Breast epithelium (tissue), 4 donors: ENCODE measurements at regions not wholly inside any gene's neighbourhood (a gene's known extent, or its start where the extent isn't known, plus 50 kb on each side); places are given as distances from the start of the nearest gene placed in this dataset.

Source experiments
- DNase-seq, 2 donors: peaks; one replicate each; pipeline ENCODE4 v3.0.0-alpha.2; 2019; ENCODE audit warnings: low spot score in 2 of 2
- H3K27ac ChIP-seq, 2 donors: fragments of 200-600 bp; sonication (generic) in 1 of 2; one replicate each; pipeline ENCODE4 v1.5.1; 2016 to 2019; ENCODE audit warnings: mild to moderate bottlenecking in 1 of 2
- H3K27me3 ChIP-seq, 2 donors: fragments of 200-600 bp; sonication (generic) in 1 of 2; one replicate each; pipeline versions ENCODE4 v1.5.1 to v1.6.0; 2017 to 2019; ENCODE audit warnings: control low read depth in 1 of 2, mild to moderate bottlenecking in 1 of 2
- H3K36me3 ChIP-seq: fragments of 200-600 bp; one replicate; pipeline ENCODE4 v1.5.1; 2019
- H3K4me1 ChIP-seq, 2 donors: fragments of 200-600 bp; sonication (generic); one replicate each; pipeline ENCODE4 v1.5.1; 2016 to 2019; ENCODE audit warnings: control low read depth in 1 of 2
- H3K4me3 ChIP-seq, 3 donors: fragments of 200-600 bp; sonication (generic); 1 replicate in 2 of 3; 2 replicates in 1 of 3; pipeline ENCODE4 v1.5.1; 2016 to 2019; ENCODE audit warnings: mild to moderate bottlenecking in 3 of 3, moderate library complexity in 2 of 3
- H3K9me3 ChIP-seq, 2 donors: fragments of 200-600 bp; sonication (generic) in 1 of 2; one replicate each; pipeline ENCODE4 v1.5.1; 2016 to 2019; ENCODE audit warnings: control low read depth in 1 of 2
- POLR2A ChIP-seq: fragments of 450-650 bp; IDR thresholded peaks from one replicate; pipeline ENCODE4 v1.6.1; 2016; ENCODE audit warnings: antibody characterized with exemption, mild to moderate bottlenecking, moderate library complexity
- POLR2AphosphoS5 ChIP-seq, 3 donors: sonication (generic); formaldehyde crosslinking; IDR thresholded peaks; one replicate each; pipeline ENCODE4 v1.6.1; 2017; ENCODE audit warnings: antibody characterized with exemption in 3 of 3
- intact Hi-C: fragments of 100-400 bp; cut with DNase I; formaldehyde crosslinking; loops from one replicate; pipeline ENCODE4 v1.15.1; 2023; ENCODE audit warnings: low total_unique reads
- TF ChIP-seq, protein P1 (sequence below), 3 donors: fragments of 450-650 bp; IDR thresholded peaks; one replicate each; pipeline ENCODE4 v1.5.1; 2016 to 2017; ENCODE audit warnings: antibody characterized with exemption in 3 of 3, mild to moderate bottlenecking in 3 of 3, moderate library complexity in 3 of 3

DNA sequence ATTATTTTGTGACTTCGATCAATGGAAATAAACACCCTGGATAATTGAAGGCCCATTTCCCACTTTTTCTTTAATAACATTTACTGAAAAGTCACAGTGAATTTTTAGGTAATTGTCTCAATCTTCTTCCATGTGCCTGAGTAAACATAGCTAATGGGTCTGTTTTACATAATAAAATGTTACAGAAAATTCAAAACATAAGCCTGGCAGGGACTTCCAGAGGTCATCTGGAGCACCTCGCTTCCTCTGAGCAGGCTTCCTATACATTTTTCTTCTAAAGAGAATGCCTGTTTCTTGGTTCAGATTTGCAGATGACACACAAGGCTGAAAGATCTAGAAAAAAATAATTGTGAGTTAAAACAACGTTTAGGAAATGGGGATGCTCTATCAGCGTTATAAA, 183.8 kb upstream of the PDE3A start:
- Histone ChIP-seq H3K4me3 (no peak overlapping the region), H3K36me3 (no peaks in the 10 kb centered on the region), H3K27ac (no peak overlapping the region), H3K27me3 (no peaks in the 10 kb centered on the region), H3K9me3 (no peaks in the 10 kb centered on the region), H3K4me1 (no peaks in the 10 kb centered on the region)
- intact Hi-C loops: no loop called here
- no peak for DNase-seq
- no peak for TF ChIP-seq POLR2A
- no peak for TF ChIP-seq POLR2AphosphoS5 (IDR thresholded peaks at IDR 0.05)
- TF ChIP-seq, protein P1, sequence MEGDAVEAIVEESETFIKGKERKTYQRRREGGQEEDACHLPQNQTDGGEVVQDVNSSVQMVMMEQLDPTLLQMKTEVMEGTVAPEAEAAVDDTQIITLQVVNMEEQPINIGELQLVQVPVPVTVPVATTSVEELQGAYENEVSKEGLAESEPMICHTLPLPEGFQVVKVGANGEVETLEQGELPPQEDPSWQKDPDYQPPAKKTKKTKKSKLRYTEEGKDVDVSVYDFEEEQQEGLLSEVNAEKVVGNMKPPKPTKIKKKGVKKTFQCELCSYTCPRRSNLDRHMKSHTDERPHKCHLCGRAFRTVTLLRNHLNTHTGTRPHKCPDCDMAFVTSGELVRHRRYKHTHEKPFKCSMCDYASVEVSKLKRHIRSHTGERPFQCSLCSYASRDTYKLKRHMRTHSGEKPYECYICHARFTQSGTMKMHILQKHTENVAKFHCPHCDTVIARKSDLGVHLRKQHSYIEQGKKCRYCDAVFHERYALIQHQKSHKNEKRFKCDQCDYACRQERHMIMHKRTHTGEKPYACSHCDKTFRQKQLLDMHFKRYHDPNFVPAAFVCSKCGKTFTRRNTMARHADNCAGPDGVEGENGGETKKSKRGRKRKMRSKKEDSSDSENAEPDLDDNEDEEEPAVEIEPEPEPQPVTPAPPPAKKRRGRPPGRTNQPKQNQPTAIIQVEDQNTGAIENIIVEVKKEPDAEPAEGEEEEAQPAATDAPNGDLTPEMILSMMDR (IDR thresholded peaks at IDR 0.05): no peak

GRCh38 chr12:20187456-20187855, 180.9 kb upstream of the PDE3A start:
- intact Hi-C loops: no loop called here
- no peak overlapping the region for H3K4me3 ChIP-seq
- no peaks in the 10 kb centered on the region for H3K27me3 ChIP-seq
- no peak overlapping the region for H3K27ac ChIP-seq
- H3K9me3 ChIP-seq: no peaks in the 10 kb centered on the region
- DNase-seq: no peak
- no peaks in the 10 kb centered on the region for H3K36me3 ChIP-seq
- H3K4me1 ChIP-seq: no peaks in the 10 kb centered on the region
- TF ChIP-seq, protein P1 (IDR thresholded peaks at IDR 0.05): no peak
- TF ChIP-seq POLR2A (no peak), POLR2AphosphoS5 (IDR thresholded peaks at IDR 0.05) (no peak)

DNA sequence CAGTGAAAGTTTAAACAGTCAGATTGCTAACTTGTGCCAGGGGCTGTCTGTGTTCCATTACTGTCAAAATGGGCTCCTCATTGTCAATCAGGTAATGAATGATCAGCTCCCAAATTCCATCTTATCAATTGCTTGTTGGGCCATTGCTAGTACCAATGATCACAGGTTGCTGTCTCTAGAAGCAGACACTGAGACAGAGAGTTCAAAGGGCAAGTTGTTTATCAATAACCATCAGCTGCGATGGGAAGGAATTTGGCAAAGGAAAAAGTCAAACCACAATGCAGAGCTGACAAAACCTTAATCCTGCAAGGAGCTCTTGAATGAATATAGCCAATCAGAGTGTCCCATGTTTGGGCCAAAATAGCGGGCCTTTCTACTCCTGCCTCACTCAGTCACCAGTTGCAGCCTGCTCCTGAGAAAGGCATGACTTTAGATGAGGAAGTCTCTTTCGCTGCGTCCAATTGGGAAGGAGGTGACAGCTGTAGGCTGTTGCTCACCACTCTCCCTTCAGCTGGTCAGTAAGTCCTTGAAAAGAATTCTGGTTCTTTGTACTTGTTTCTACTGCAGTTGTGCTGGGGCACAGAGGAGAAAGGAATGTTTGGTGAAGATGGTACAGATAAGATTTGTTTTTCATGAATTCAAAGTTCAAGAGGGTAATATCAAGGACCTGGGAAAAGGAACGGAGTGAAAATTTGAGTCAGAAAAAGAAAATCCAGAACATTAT, 179.2 kb upstream of the PDE3A start:
- Histone ChIP-seq H3K27me3 (no peaks in the 10 kb centered on the region), H3K4me3 (no peak overlapping the region), H3K27ac (no peak overlapping the region), H3K4me1 (no peaks in the 10 kb centered on the region), H3K9me3 (no peaks in the 10 kb centered on the region), H3K36me3 (no peaks in the 10 kb centered on the region)
- no peak for DNase-seq
- TF ChIP-seq, protein P1 (IDR thresholded peaks at IDR 0.05): no peak
- TF ChIP-seq POLR2A (no peak), POLR2AphosphoS5 (IDR thresholded peaks at IDR 0.05) (no peak)
- intact Hi-C loops: no loop called here

DNA sequence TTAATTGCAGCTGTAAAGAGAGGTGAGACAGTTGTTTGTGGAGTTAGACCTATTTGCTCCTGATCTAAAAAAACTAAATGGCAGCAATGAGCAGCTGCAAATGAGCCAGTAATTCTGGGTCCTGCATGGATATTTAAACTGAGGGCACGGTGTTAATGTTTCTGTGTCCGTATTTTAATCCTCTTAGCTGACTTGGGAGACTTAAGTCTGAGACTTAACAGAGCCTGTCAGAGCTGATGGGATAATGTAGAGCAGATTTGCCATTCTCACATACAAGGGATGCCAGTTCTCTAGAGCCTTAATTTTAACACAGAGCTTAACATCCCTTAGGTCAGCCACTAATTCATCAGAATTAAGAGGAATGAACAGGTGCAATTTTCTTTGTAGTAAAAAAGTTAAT, 178.6 kb upstream of the PDE3A start:
- TF ChIP-seq, protein P1 (IDR thresholded peaks at IDR 0.05): no peak
- TF ChIP-seq POLR2AphosphoS5 (IDR thresholded peaks at IDR 0.05) (no peak), POLR2A (no peak)
- H3K4me3 ChIP-seq: no peak overlapping the region
- DNase-seq: no peak
- no peaks in the 10 kb centered on the region for H3K27me3 ChIP-seq
- intact Hi-C loops: no loop called here
- H3K36me3 ChIP-seq: no peaks in the 10 kb centered on the region
- H3K9me3 ChIP-seq: no peaks in the 10 kb centered on the region
- H3K27ac ChIP-seq: no peak overlapping the region
- no peaks in the 10 kb centered on the region for H3K4me1 ChIP-seq

DNA sequence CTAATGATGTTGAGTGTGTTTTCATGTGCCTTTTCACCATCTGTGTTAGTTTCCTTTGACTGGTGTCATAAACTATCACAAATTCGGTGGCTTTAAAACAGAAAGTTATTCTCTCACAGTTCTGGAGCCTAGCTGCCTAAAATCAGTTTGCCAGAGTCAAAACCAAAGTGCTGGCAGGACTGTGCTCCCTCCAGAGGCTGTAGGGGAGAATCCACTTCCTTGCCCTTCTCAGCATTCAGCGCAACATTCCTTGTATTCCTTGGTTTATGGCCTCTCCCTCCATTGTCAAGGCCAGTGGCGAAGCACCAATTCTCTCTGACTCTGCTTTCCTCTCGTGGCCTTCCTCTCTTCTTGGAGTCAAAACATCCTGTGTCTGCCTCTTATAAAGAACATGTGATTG, 174.2 kb upstream of the PDE3A start:
- no peaks in the 10 kb centered on the region for H3K36me3 ChIP-seq
- H3K4me3 ChIP-seq: no peak overlapping the region
- H3K9me3 ChIP-seq: no peaks in the 10 kb centered on the region
- no peaks in the 10 kb centered on the region for H3K4me1 ChIP-seq
- no peak for DNase-seq
- H3K27me3 ChIP-seq: no peaks in the 10 kb centered on the region
- H3K27ac ChIP-seq: no peak overlapping the region
- TF ChIP-seq POLR2A: no peak
- TF ChIP-seq, protein P1 (IDR thresholded peaks at IDR 0.05): no peak
- TF ChIP-seq POLR2AphosphoS5 (IDR thresholded peaks at IDR 0.05): no peak
- intact Hi-C loops: no loop called here
